Activated CD8-positive, alpha-beta memory T cell treated with anti-CD3 and anti-CD28 coated beads, Interleukin-2, amount 10 ng/mL, durations not matched to agents 7 days and 5 days (primary cell): ENCODE measurements at regions not wholly inside any gene's neighbourhood (a gene's known extent, or its start where the extent isn't known, plus 50 kb on each side); places are given as distances from the start of the nearest gene placed in this dataset.

Experiments
- ATAC-seq: fragments of 150-1000 bp; cut with Tn5 transposase; one replicate; pipeline ENCODE4 v1.10.0; 2021; ENCODE audit warnings: moderate library complexity
- CTCF ChIA-PET: fragments of 350-600 bp; sonication (Branson Sonifier 250); formaldehyde crosslinking; loops from one replicate; lab custom pipeline; 2021; ENCODE audit warnings: antibody characterized with exemption; lab: Charles Lee
- DNase-seq: peaks from one replicate; pipeline ENCODE4 v3.0.0-alpha.2; 2020
- H3K27ac Mint-ChIP-seq: one replicate; pipeline ENCODE4 v1.8.0; 2021; ENCODE audit warnings: mild to moderate bottlenecking, mixed read lengths
- H3K27me3 Mint-ChIP-seq: one replicate; pipeline ENCODE4 v1.8.0; 2021; ENCODE audit warnings: mixed read lengths
- H3K36me3 Mint-ChIP-seq: one replicate; pipeline ENCODE4 v1.8.0; 2021; ENCODE audit warnings: mild to moderate bottlenecking, mixed read lengths
- H3K4me1 Mint-ChIP-seq: one replicate; pipeline ENCODE4 v1.8.0; 2021; ENCODE audit warnings: mixed read lengths
- H3K4me3 Mint-ChIP-seq: one replicate; pipeline ENCODE4 v1.8.0; 2021; ENCODE audit warnings: mild to moderate bottlenecking, moderate library complexity, mixed read lengths
- H3K9me3 Mint-ChIP-seq: one replicate; pipeline ENCODE4 v1.8.0; 2022; ENCODE audit warnings: low read depth, mixed read lengths

GRCh38 chr5:166551384-166551783 is 1740.1 kb upstream of the WWC1 start:
- DNase-seq (no peak), ATAC-seq (no peak)
- Mint-ChIP-seq H3K9me3 (peaks cover 9% of the 10 kb centered on the region), H3K27ac (no peak overlapping the region), H3K36me3 (no peaks in the 10 kb centered on the region), H3K27me3 (no peaks in the 10 kb centered on the region), H3K4me1 (no peaks in the 10 kb centered on the region), H3K4me3 (no peak overlapping the region)
- CTCF ChIA-PET, result no interaction called here

- no peak overlapping the region for H3K27ac Mint-ChIP-seq
- no peaks in the 10 kb centered on the region for H3K27me3 Mint-ChIP-seq
- CTCF ChIA-PET, result no interaction called here
- ATAC-seq (no peak), DNase-seq (no peak)
- no peaks in the 10 kb centered on the region for H3K36me3 Mint-ChIP-seq
- no peak overlapping the region for H3K4me3 Mint-ChIP-seq
- H3K4me1 Mint-ChIP-seq, result no peaks in the 10 kb centered on the region
- H3K9me3 Mint-ChIP-seq, result peaks cover 11% of the 10 kb centered on the region
Observed at GRCh38 chr5:166553778-166554177, 1737.7 kb upstream of the WWC1 start.

- no peaks in the 10 kb centered on the region for H3K36me3 Mint-ChIP-seq
- H3K4me3 Mint-ChIP-seq, result no peak overlapping the region
- no peaks in the 10 kb centered on the region for H3K4me1 Mint-ChIP-seq
- H3K9me3 Mint-ChIP-seq, result peaks cover 5% of the 10 kb centered on the region
- ATAC-seq (no peak), DNase-seq (no peak)
- no peak overlapping the region for H3K27ac Mint-ChIP-seq
- H3K27me3 Mint-ChIP-seq, result no peaks in the 10 kb centered on the region
- CTCF ChIA-PET, result no interaction called here
Observed at GRCh38 chr5:166561759-166562158, 1729.7 kb upstream of the WWC1 start.

- Mint-ChIP-seq H3K4me1 (no peaks in the 10 kb centered on the region), H3K4me3 (no peak overlapping the region), H3K9me3 (peaks cover 5% of the 10 kb centered on the region), H3K27me3 (no peaks in the 10 kb centered on the region), H3K36me3 (no peaks in the 10 kb centered on the region), H3K27ac (no peak overlapping the region)
- DNase-seq, result no peak
- CTCF ChIA-PET, result no interaction called here
- no peak for ATAC-seq
Observed at GRCh38 chr5:166562246-166562645, 1729.2 kb upstream of the WWC1 start.

GRCh38 chr5:166566725-166567124 is 1724.7 kb upstream of the WWC1 start:
- Mint-ChIP-seq H3K27me3 (no peaks in the 10 kb centered on the region), H3K9me3 (peaks cover 8% of the 10 kb centered on the region), H3K4me1 (no peaks in the 10 kb centered on the region), H3K27ac (no peak overlapping the region), H3K4me3 (no peak overlapping the region), H3K36me3 (no peaks in the 10 kb centered on the region)
- CTCF ChIA-PET, result no interaction called here
- no peak for ATAC-seq
- no peak for DNase-seq

GRCh38 chr5:166570865-166571264 is 1720.6 kb upstream of the WWC1 start:
- no peaks in the 10 kb centered on the region for H3K27me3 Mint-ChIP-seq
- no peaks in the 10 kb centered on the region for H3K4me1 Mint-ChIP-seq
- no peak overlapping the region for H3K27ac Mint-ChIP-seq
- DNase-seq (no peak), ATAC-seq (no peak)
- CTCF ChIA-PET, result no interaction called here
- H3K4me3 Mint-ChIP-seq, result no peak overlapping the region
- no peaks in the 10 kb centered on the region for H3K36me3 Mint-ChIP-seq
- H3K9me3 Mint-ChIP-seq, result peaks cover 19% of the 10 kb centered on the region

GRCh38 chr5:166571668-166572067 is 1719.8 kb upstream of the WWC1 start:
- no peak overlapping the region for H3K27ac Mint-ChIP-seq
- no peaks in the 10 kb centered on the region for H3K4me1 Mint-ChIP-seq
- CTCF ChIA-PET, result no interaction called here
- no peak for ATAC-seq
- no peaks in the 10 kb centered on the region for H3K27me3 Mint-ChIP-seq
- H3K4me3 Mint-ChIP-seq, result no peak overlapping the region
- DNase-seq, result no peak
- H3K9me3 Mint-ChIP-seq, result peaks cover 19% of the 10 kb centered on the region
- no peaks in the 10 kb centered on the region for H3K36me3 Mint-ChIP-seq

GRCh38 chr5:166576323-166576722 is 1715.1 kb upstream of the WWC1 start:
- CTCF ChIA-PET, result no interaction called here
- Mint-ChIP-seq H3K9me3 (peaks cover 13% of the 10 kb centered on the region), H3K27ac (no peak overlapping the region), H3K4me1 (no peaks in the 10 kb centered on the region), H3K27me3 (no peaks in the 10 kb centered on the region), H3K4me3 (no peak overlapping the region), H3K36me3 (no peaks in the 10 kb centered on the region)
- ATAC-seq, result no peak
- DNase-seq, result no peak

- DNase-seq (no peak), ATAC-seq (no peak)
- Mint-ChIP-seq H3K9me3 (peaks cover 10% of the 10 kb centered on the region), H3K27ac (no peak overlapping the region), H3K4me1 (no peaks in the 10 kb centered on the region), H3K27me3 (no peaks in the 10 kb centered on the region), H3K4me3 (no peak overlapping the region), H3K36me3 (no peaks in the 10 kb centered on the region)
- CTCF ChIA-PET, result no interaction called here
Observed at GRCh38 chr5:166581826-166582225, 1709.6 kb upstream of the WWC1 start.

- no peaks in the 10 kb centered on the region for H3K4me1 Mint-ChIP-seq
- no peak overlapping the region for H3K4me3 Mint-ChIP-seq
- peaks cover 11% of the 10 kb centered on the region for H3K9me3 Mint-ChIP-seq
- no peaks in the 10 kb centered on the region for H3K27me3 Mint-ChIP-seq
- ATAC-seq (no peak), DNase-seq (no peak)
- no peaks in the 10 kb centered on the region for H3K36me3 Mint-ChIP-seq
- CTCF ChIA-PET, result no interaction called here
- no peak overlapping the region for H3K27ac Mint-ChIP-seq
Observed at GRCh38 chr5:166582416-166582815, 1709.0 kb upstream of the WWC1 start.

GRCh38 chr5:166594567-166594966 is 1696.9 kb upstream of the WWC1 start:
- H3K4me1 Mint-ChIP-seq, result no peaks in the 10 kb centered on the region
- no peak overlapping the region for H3K4me3 Mint-ChIP-seq
- H3K27me3 Mint-ChIP-seq, result no peaks in the 10 kb centered on the region
- no peak overlapping the region for H3K27ac Mint-ChIP-seq
- CTCF ChIA-PET, result no interaction called here
- H3K36me3 Mint-ChIP-seq, result no peaks in the 10 kb centered on the region
- no peak for ATAC-seq
- peaks cover 9% of the 10 kb centered on the region for H3K9me3 Mint-ChIP-seq
- DNase-seq, result no peak

GRCh38 chr5:166595274-166595951 is 1696.0 kb upstream of the WWC1 start:
- no peak for ATAC-seq
- no peak for DNase-seq
- no peak overlapping the region for H3K4me3 Mint-ChIP-seq
- peaks cover 9% of the 10 kb centered on the region for H3K9me3 Mint-ChIP-seq
- CTCF ChIA-PET, result no interaction called here
- H3K27ac Mint-ChIP-seq, result no peak overlapping the region
- H3K36me3 Mint-ChIP-seq, result no peaks in the 10 kb centered on the region
- H3K4me1 Mint-ChIP-seq, result no peaks in the 10 kb centered on the region
- H3K27me3 Mint-ChIP-seq, result no peaks in the 10 kb centered on the region

- Mint-ChIP-seq H3K27me3 (no peaks in the 10 kb centered on the region), H3K4me3 (no peak overlapping the region), H3K27ac (no peak overlapping the region), H3K9me3 (peaks cover 9% of the 10 kb centered on the region), H3K4me1 (no peaks in the 10 kb centered on the region), H3K36me3 (no peaks in the 10 kb centered on the region)
- ATAC-seq, result no peak
- CTCF ChIA-PET, result no interaction called here
- no peak for DNase-seq
Observed at GRCh38 chr5:166596043-166596442, 1695.4 kb upstream of the WWC1 start.

- ATAC-seq, result no peak
- CTCF ChIA-PET, result no interaction called here
- Mint-ChIP-seq H3K27ac (no peak overlapping the region), H3K4me3 (no peak overlapping the region), H3K36me3 (no peaks in the 10 kb centered on the region), H3K4me1 (no peaks in the 10 kb centered on the region), H3K9me3 (peaks cover 10% of the 10 kb centered on the region), H3K27me3 (no peaks in the 10 kb centered on the region)
- DNase-seq, result no peak
Observed at GRCh38 chr5:166602271-166602670, 1689.2 kb upstream of the WWC1 start.

GRCh38 chr5:166617507-166617906 is 1673.9 kb upstream of the WWC1 start:
- no peak for DNase-seq
- CTCF ChIA-PET, result no interaction called here
- Mint-ChIP-seq H3K4me1 (no peaks in the 10 kb centered on the region), H3K36me3 (no peaks in the 10 kb centered on the region), H3K27ac (no peak overlapping the region), H3K27me3 (no peaks in the 10 kb centered on the region), H3K4me3 (no peak overlapping the region), H3K9me3 (peaks cover 24% of the 10 kb centered on the region)
- ATAC-seq, result no peak
